Uterus (tissue), 3 donors: ENCODE measurements at regions not wholly inside any gene's neighbourhood (a gene's known extent, or its start where the extent isn't known, plus 50 kb on each side); places are given as distances from the start of the nearest gene placed in this dataset.

Experiments
- DNase-seq, 2 donors: peaks; one replicate each; pipeline ENCODE4 v3.0.0-alpha.2; 2019 to 2020
- H3K27ac ChIP-seq, 2 donors: fragments of 200-600 bp; sonication (generic); 1 replicate in 1 of 2; 2 replicates in 1 of 2; pipeline ENCODE4 v1.5.1; 2016 to 2018
- H3K27me3 ChIP-seq, 2 donors: fragments of 200-600 bp; sonication (generic); one replicate each; pipeline ENCODE4 v1.5.1; 2018 to 2019; ENCODE audit warnings: control low read depth in 1 of 2
- H3K36me3 ChIP-seq, 2 donors: fragments of 200-600 bp; sonication (generic); one replicate each; pipeline ENCODE4 v1.5.1; 2019; ENCODE audit warnings: control low read depth in 1 of 2
- H3K4me1 ChIP-seq, 2 donors: fragments of 200-600 bp; sonication (generic); one replicate each; pipeline ENCODE4 v1.5.1; 2018 to 2019; ENCODE audit warnings: control low read depth in 1 of 2
- H3K4me3 ChIP-seq, 2 donors: fragments of 200-600 bp; sonication (generic); 1 replicate in 1 of 2; 2 replicates in 1 of 2; pipeline ENCODE4 v1.5.1; 2018 to 2019; ENCODE audit warnings: mild to moderate bottlenecking in 1 of 2
- H3K9me3 ChIP-seq, 2 donors: fragments of 200-600 bp; sonication (generic); one replicate each; pipeline ENCODE4 v1.5.1; 2019; ENCODE audit warnings: control low read depth in 1 of 2
- CTCF ChIP-seq, 4 experiments: fragments of 200-600 bp in 2 of 4; fragments of 450-650 bp in 2 of 4; sonication (generic) in 2 of 4; IDR thresholded peaks; one replicate each; pipeline ENCODE4 v1.5.1; 2016 to 2019; ENCODE audit warnings: antibody characterized with exemption in 4 of 4, mild to moderate bottlenecking in 2 of 4, moderate library complexity in 1 of 4
- POLR2A ChIP-seq, 2 donors: fragments of 450-650 bp; IDR thresholded peaks; one replicate each; pipeline ENCODE4 v1.6.1; 2016; ENCODE audit warnings: antibody characterized with exemption in 2 of 2, mild to moderate bottlenecking in 1 of 2, moderate library complexity in 1 of 2
- intact Hi-C: fragments of 100-400 bp; cut with DNase I; formaldehyde crosslinking; loops from one replicate; pipeline ENCODE4 v1.15.1; 2023; ENCODE audit warnings: low total_unique reads
- donor health status: DM: yes; HTN: yes; CAD: no.

DNA sequence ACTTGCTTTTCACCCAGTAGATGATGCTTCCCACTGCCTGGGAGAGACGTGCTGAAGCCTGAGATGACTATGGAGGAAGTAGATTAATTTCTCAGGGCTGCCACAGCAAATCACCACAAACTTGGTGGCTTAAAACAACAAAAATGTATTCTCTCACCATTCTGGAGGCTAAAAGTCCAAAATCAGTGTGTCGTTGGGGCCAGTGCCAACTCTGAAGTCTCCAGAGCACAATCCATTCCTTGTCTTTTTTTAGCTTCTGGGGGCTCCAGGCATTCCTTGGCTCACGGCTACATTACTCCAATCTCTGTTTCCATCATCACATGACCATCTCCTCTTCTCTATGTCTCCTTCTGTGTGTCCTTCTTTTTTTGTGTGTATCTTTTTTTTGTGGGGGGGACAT is 105.8 kb upstream of the C1QTNF7 start:
- no peak for DNase-seq
- H3K4me1 ChIP-seq, result no peaks in the 10 kb centered on the region
- no peaks in the 10 kb centered on the region for H3K27me3 ChIP-seq
- H3K9me3 ChIP-seq, result no peaks in the 10 kb centered on the region
- H3K27ac ChIP-seq, result no peak overlapping the region
- no peak for TF ChIP-seq CTCF (IDR thresholded peaks at IDR 0.05)
- TF ChIP-seq POLR2A (IDR thresholded peaks at IDR 0.05), result no peak
- intact Hi-C loops, result no loop called here
- H3K36me3 ChIP-seq, result no peaks in the 10 kb centered on the region
- H3K4me3 ChIP-seq, result no peak overlapping the region

DNA sequence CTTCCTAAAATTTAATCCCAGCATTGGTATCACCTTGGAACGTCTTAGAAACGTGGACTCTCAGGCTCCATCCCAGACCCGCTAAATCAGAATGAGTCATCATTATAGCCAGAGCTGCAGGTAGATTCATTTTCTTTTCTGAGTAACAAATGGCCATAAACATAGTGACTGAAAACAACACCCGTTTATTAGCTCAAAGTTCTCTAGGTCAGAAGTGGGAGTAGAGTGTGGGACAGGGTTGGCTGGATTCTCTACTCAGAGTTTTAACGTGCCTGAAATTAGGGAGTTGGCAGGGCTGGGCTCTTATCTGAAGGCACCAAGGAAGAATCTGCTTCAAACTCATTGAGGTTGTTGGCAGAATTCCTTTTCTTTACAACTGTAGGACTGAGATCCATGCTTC is 101.8 kb upstream of the C1QTNF7 start:
- DNase-seq, result no peak
- no peaks in the 10 kb centered on the region for H3K4me1 ChIP-seq
- no peaks in the 10 kb centered on the region for H3K36me3 ChIP-seq
- TF ChIP-seq POLR2A (IDR thresholded peaks at IDR 0.05), result no peak
- TF ChIP-seq CTCF (IDR thresholded peaks at IDR 0.05), result no peak
- peak overlapping the region in 1 of 2 donors; percentile 23 for H3K27ac ChIP-seq
- no peaks in the 10 kb centered on the region for H3K27me3 ChIP-seq
- H3K4me3 ChIP-seq, result no peak overlapping the region
- H3K9me3 ChIP-seq, result no peaks in the 10 kb centered on the region
- intact Hi-C loops, result no loop called here

DNA sequence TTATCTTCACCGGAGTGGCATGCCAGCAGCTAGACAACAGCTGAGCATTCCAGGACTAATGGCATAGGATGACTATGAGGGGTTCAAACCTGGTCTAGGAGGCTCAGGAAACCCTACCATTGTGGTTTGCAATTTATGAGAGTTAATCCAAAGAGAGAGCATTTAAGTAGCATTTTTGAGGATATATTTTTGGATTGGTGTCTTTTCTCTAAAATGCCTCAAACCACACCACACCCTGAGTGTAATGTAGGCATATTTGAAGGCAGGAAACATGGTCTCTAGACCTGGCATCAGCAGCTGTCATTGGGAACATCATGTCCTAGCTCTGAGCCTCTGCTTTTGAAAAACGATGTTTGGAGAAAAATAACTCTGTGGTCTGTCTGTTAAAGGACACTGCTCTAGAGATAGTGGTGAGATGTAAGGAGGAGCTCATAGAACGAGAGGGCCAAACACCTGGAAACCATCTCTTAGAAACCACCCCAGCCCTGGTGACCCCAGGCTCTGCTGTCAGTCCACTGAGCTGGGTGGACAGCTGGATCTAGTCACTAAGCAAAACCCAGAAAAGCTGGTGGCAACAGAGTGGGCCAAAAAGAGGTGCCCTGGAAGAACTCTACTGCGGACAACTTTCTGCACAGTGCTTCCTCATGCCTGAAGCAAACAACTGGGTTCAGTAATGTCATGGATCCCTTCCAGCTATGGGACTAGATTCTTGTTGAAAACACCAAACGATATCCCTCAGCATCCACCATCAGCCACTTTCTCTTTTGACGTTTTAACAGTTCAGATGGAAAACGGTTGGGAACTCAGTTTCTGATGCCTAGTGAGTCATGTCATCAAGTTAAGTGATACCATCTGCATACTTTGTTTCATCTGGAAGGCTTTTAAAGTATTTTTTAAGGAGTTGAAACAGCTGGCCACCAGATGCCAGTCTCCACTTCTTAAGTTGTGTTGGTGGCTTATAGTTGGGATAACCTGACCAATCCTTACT is 100.2 kb upstream of the C1QTNF7 start:
- intact Hi-C loops, result no loop called here
- no peaks in the 10 kb centered on the region for H3K4me1 ChIP-seq
- H3K9me3 ChIP-seq, result no peaks in the 10 kb centered on the region
- DNase-seq, result no peak
- TF ChIP-seq CTCF (IDR thresholded peaks at IDR 0.05) (no peak), POLR2A (IDR thresholded peaks at IDR 0.05) (no peak)
- no peaks in the 10 kb centered on the region for H3K27me3 ChIP-seq
- peak overlapping the region; percentile 1 to 49 for H3K27ac ChIP-seq
- H3K4me3 ChIP-seq, result no peak overlapping the region
- no peaks in the 10 kb centered on the region for H3K36me3 ChIP-seq

- intact Hi-C loops, result no loop called here
- Histone ChIP-seq H3K4me1 (no peaks in the 10 kb centered on the region), H3K4me3 (no peak overlapping the region), H3K9me3 (no peaks in the 10 kb centered on the region), H3K27me3 (no peaks in the 10 kb centered on the region), H3K27ac (no peak overlapping the region), H3K36me3 (no peaks in the 10 kb centered on the region)
- TF ChIP-seq POLR2A (IDR thresholded peaks at IDR 0.05) (no peak), CTCF (IDR thresholded peaks at IDR 0.05) (no peak)
- DNase-seq, result no peak
Observed at GRCh38 chr4:15331930-15332329, 95.9 kb upstream of the C1QTNF7 start.

- H3K4me1 ChIP-seq, result no peaks in the 10 kb centered on the region
- TF ChIP-seq CTCF (IDR thresholded peaks at IDR 0.05), result no peak
- no peak for TF ChIP-seq POLR2A (IDR thresholded peaks at IDR 0.05)
- intact Hi-C loops, result no loop called here
- H3K4me3 ChIP-seq, result no peak overlapping the region
- H3K27ac ChIP-seq, result no peak overlapping the region
- DNase-seq, result no peak
- no peaks in the 10 kb centered on the region for H3K27me3 ChIP-seq
- no peaks in the 10 kb centered on the region for H3K9me3 ChIP-seq
- H3K36me3 ChIP-seq, result no peaks in the 10 kb centered on the region
Observed at GRCh38 chr4:15332377-15332776, 95.5 kb upstream of the C1QTNF7 start.
